Psoas muscle (tissue), 7 donors: ENCODE measurements at regions not wholly inside any gene's neighbourhood (a gene's known extent, or its start where the extent isn't known, plus 50 kb on each side); places are given as distances from the start of the nearest gene placed in this dataset.

Experiments used
- ATAC-seq, 4 donors: fragments of 200-7000 bp; cut with Tn5 transposase; one replicate each; pipeline ENCODE4 v1.9.1; 2020; ENCODE audit warnings: moderate library complexity in 3 of 4, mild to moderate bottlenecking in 2 of 4
- DNase-seq, 2 donors: peaks; one replicate each; pipeline ENCODE4 v3.0.0-alpha.2; 2020
- H3K27ac ChIP-seq: fragments of 200-600 bp; one replicate; pipeline ENCODE4 v1.8.0; 2022
- H3K27me3 ChIP-seq, 3 donors: fragments of 200-600 bp in 1 of 3; one replicate each; pipeline versions ENCODE4 v1.6.1 to v1.8.0; 2013 to 2022; ENCODE audit warnings: low read length in 2 of 3, mild to moderate bottlenecking in 2 of 3, moderate library complexity in 1 of 3; ENCODE audit not compliant: insufficient read depth in 3 of 3
- H3K36me3 ChIP-seq, 2 donors: fragments of 200-600 bp in 1 of 2; one replicate each; pipeline versions ENCODE4 v1.6.1 to v1.8.0; 2013 to 2022; ENCODE audit warnings: low read depth in 1 of 2, mild to moderate bottlenecking in 1 of 2, moderate library complexity in 1 of 2; ENCODE audit not compliant: insufficient read depth in 1 of 2
- H3K4me1 ChIP-seq: fragments of 200-600 bp; one replicate; pipeline ENCODE4 v1.8.0; 2022
- H3K4me3 ChIP-seq: fragments of 200-600 bp; one replicate; pipeline ENCODE4 v1.8.0; 2022; ENCODE audit warnings: mild to moderate bottlenecking
- H3K9me3 ChIP-seq: fragments of 200-600 bp; one replicate; pipeline ENCODE4 v1.8.0; 2022
- WGBS, 3 donors: extraction: QIAGEN DNeasy Blood & Tissue Kit; methylation state at CpG; one replicate each; pipeline versions ENCODE4 v1.1.6 to v1.1.7; 2013; 5-methylcytosine and 5-hydroxymethylcytosine counted together
- intact Hi-C, 2 donors: fragments of 100-400 bp; cut with DNase I; formaldehyde crosslinking; loops; one replicate each; pipeline versions ENCODE4 v1.11.0 to v1.14.2; 2022
- TF ChIP-seq, protein P1 (sequence below): fragments of 200-600 bp; IDR thresholded peaks from one replicate; pipeline ENCODE4 v1.8.0; 2022; ENCODE audit warnings: antibody characterized with exemption
- donor health status: healthy with polysubstance abuse.
- donor health status: DM: no; HTN: no; CAD: no; lungs with moderate emphysema.
- donor health status: Bipolar disorder and iron deficiency.
- donor health status: healthy.
- donor health status: DM: yes; HTN: yes; CAD: no.
- donor health status: DM: no; HTN: no; CAD: no.
- donor health status: DM: yes; HTN: yes; CAD: no.

DNA sequence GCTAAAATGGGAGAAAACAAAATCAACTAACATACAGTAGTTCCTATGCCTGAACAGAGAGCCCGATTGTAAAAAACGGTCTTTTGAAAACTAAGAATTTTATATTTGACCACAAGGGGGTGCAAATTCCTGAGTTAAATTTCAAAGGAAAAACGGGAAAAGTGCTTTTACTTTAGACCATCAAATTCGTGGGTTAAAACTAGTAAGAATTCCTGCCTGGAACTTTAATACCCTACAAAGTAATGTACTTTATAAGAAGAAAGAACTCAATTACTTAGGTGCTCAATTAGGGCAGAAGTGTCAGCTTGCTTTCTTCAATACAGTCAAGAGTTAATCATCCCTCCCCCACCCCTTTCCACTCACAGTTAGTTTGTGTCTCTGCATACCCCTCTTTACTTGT, 69.8 kb downstream of the KCNRG start:
- 1 to 8% (median 2%) methylated on average over 4 of the region's 4 CpGs for WGBS, 3 donors
- DNase-seq (no peak), ATAC-seq (no peak)
- Histone ChIP-seq H3K27ac (no peak overlapping the region), H3K9me3 (no peaks in the 10 kb centered on the region), H3K36me3 (peaks cover 0 to 6% of the 10 kb centered on the region in 2 donors), H3K27me3 (no peaks in the 10 kb centered on the region), H3K4me3 (no peak overlapping the region), H3K4me1 (peaks cover 19% of the 10 kb centered on the region)
- intact Hi-C loops = loop anchor here (10.0 kb wide), 2 partner anchors 440 to 830 kb away; no protein-coding TSS in a partner anchor
- TF ChIP-seq, protein P1, sequence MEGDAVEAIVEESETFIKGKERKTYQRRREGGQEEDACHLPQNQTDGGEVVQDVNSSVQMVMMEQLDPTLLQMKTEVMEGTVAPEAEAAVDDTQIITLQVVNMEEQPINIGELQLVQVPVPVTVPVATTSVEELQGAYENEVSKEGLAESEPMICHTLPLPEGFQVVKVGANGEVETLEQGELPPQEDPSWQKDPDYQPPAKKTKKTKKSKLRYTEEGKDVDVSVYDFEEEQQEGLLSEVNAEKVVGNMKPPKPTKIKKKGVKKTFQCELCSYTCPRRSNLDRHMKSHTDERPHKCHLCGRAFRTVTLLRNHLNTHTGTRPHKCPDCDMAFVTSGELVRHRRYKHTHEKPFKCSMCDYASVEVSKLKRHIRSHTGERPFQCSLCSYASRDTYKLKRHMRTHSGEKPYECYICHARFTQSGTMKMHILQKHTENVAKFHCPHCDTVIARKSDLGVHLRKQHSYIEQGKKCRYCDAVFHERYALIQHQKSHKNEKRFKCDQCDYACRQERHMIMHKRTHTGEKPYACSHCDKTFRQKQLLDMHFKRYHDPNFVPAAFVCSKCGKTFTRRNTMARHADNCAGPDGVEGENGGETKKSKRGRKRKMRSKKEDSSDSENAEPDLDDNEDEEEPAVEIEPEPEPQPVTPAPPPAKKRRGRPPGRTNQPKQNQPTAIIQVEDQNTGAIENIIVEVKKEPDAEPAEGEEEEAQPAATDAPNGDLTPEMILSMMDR = peak; percentile 69

DNA sequence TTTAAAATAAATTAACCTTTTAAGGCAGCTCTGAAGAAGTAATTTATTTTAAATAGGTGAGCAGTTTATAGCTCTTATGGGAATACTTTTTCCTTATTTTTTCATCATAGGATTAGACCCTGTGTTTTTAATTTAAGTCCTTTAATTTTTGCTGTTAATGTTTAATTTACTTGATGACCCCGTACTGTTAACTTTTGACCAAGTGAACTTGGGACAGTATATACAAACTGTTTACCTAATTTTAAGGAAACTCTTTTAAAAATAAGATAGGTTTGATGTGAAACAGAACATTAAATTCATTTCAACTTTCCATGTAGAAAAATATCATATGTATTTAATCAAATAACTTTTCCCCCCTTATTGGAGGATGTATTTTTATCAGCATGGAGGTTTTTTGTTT, 74.4 kb downstream of the KCNRG start:
- WGBS, 3 donors = 96 to 99% (median 98%) methylated on average over 1 of the region's 1 CpG
- ATAC-seq (no peak), DNase-seq (no peak)
- TF ChIP-seq, protein P1 = no peak
- intact Hi-C loops = loop anchor here (10.0 kb wide), 2 partner anchors 435 to 825 kb away; no protein-coding TSS in a partner anchor
- no peak overlapping the region for H3K4me3 ChIP-seq
- H3K4me1 ChIP-seq = no peaks in the 10 kb centered on the region
- H3K27ac ChIP-seq = peak overlapping the region; percentile 11
- H3K27me3 ChIP-seq = no peaks in the 10 kb centered on the region
- no peaks in the 10 kb centered on the region for H3K9me3 ChIP-seq
- peaks cover 0 to 6% of the 10 kb centered on the region in 2 donors for H3K36me3 ChIP-seq

DNA sequence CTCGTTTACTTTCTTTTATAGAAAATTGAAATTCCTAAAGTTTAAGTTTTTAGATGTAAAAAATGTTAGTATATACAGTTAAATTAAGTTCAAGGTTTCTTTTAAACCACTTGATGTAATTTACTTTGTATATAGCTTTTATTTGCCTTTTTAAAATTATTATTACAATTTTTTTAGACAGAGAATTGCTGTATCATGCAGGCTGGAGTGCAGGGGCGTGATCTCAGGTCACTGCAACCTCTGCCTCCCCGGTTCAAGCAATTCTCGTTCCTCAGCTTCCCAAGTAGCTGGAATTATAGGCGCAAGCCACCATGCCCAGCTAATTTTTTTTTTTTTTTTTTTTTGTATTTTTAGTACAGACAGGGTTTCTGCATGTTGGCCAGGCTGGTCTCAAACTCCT, 75.0 kb downstream of the KCNRG start:
- Histone ChIP-seq H3K36me3 (peaks cover 0 to 6% of the 10 kb centered on the region in 2 donors), H3K4me3 (no peak overlapping the region), H3K4me1 (no peaks in the 10 kb centered on the region), H3K27ac (peak overlapping the region; percentile 11), H3K27me3 (no peaks in the 10 kb centered on the region), H3K9me3 (no peaks in the 10 kb centered on the region)
- TF ChIP-seq, protein P1 = no peak
- intact Hi-C loops = no loop called here
- WGBS, 3 donors = 74 to 98% (median 89%) methylated on average over 5 of the region's 5 CpGs
- DNase-seq (no peak), ATAC-seq (no peak)

DNA sequence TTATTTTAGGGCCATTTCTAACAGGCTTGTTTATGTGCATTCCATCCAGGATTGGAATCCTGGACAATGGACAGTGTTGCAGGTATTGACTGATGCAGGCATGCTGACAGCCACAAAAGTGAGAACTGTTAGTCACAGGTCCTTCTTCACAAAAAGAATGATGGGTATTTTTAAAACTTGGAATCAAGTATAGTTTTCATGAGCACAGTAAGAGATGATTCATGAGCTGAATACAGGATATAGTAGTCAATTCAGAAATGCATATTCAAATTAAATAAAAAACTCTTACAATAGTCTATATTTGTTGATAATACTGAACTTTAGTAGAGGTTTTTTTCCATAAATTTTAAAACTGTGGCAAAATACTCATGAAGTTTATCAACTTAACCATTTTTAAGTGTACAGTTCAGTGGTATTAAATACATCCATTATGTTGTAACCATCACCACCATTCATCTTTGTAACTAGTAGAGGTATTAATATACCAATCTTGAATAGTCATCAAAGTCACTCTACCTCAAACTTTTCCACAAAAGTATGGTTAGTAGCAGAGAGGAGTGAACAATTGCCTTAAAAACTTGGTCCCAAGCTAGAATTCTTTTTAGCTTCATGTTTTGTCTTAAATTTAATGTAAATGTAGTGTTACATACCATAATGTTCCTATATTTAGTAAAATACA, 79.5 kb downstream of the KCNRG start:
- H3K4me3 ChIP-seq = no peak overlapping the region
- peaks cover 9% of the 10 kb centered on the region for H3K4me1 ChIP-seq
- H3K9me3 ChIP-seq = peaks cover 10% of the 10 kb centered on the region
- DNase-seq (no peak), ATAC-seq (peak; percentile 25 to 67 (median 52))
- TF ChIP-seq, protein P1 = no peak
- H3K27ac ChIP-seq = no peak overlapping the region
- H3K27me3 ChIP-seq = no peaks in the 10 kb centered on the region
- intact Hi-C loops = no loop called here
- H3K36me3 ChIP-seq = no peaks in the 10 kb centered on the region

DNA sequence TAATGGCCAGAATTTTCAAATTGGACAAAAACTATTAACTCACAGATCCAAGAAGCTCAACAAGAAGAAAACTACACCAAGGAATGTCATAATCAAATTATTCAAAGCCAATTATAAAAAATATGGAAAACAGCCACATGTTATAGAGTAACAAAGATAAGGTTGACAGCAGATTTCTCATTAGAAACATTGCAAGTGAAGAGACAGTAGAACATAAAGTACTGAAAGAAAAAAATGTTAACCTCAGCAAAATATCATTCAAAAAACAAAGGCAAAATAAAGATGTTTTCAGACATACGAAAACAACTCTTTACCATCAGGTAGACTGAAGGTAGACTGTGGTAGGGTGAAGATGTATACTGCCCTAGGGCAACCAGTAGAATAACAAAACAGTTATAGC, 83.4 kb downstream of the KCNRG start:
- intact Hi-C loops = no loop called here
- H3K36me3 ChIP-seq = no peaks in the 10 kb centered on the region
- no peaks in the 10 kb centered on the region for H3K27me3 ChIP-seq
- H3K4me1 ChIP-seq = peaks cover 9% of the 10 kb centered on the region
- no peak overlapping the region for H3K4me3 ChIP-seq
- H3K27ac ChIP-seq = no peak overlapping the region
- H3K9me3 ChIP-seq = peaks cover 10% of the 10 kb centered on the region
- TF ChIP-seq, protein P1 = no peak
- WGBS, 3 donors = 95 to 100% (median 97%) methylated on average over 1 of the region's 1 CpG
- ATAC-seq (no peak), DNase-seq (no peak)
